Neural progenitor cell (in vitro differentiated cells): ENCODE measurements at regions not wholly inside any gene's neighbourhood (a gene's known extent, or its start where the extent isn't known, plus 50 kb on each side); places are given as distances from the start of the nearest gene placed in this dataset.

Source experiments
- DNase-seq: peaks from one replicate; pipeline ENCODE4 v3.0.0-alpha.2; 2016; ENCODE audit warnings: low spot score
- H2AFZ ChIP-seq: fragments of 200-600 bp; sonication (generic); replicated peaks from 2 replicates; pipeline ENCODE4 v1.6.1; 2016; ENCODE audit warnings: antibody characterized with exemption
- H3F3A ChIP-seq: fragments of 200-600 bp; sonication (generic); 2 replicates; pipeline ENCODE4 v1.6.1; 2016; ENCODE audit warnings: antibody characterized with exemption, low read depth
- H3K27ac ChIP-seq: fragments of 200-600 bp; sonication (generic); 2 replicates; pipeline ENCODE4 v1.5.1; 2016; ENCODE audit warnings: mild to moderate bottlenecking
- H3K27me3 ChIP-seq: fragments of 200-600 bp; sonication (generic); 2 replicates; pipeline ENCODE4 v1.6.1; 2016; ENCODE audit warnings: mild to moderate bottlenecking, moderate library complexity
- H3K36me3 ChIP-seq: fragments of 200-600 bp; sonication (generic); 2 replicates; pipeline ENCODE4 v1.5.1; 2016
- H3K4me1 ChIP-seq: fragments of 200-600 bp; sonication (generic); 2 replicates; pipeline ENCODE4 v1.6.1; 2016; ENCODE audit warnings: mixed run types
- H3K4me2 ChIP-seq: fragments of 200-600 bp; sonication (generic); 2 replicates; pipeline ENCODE4 v1.6.1; 2016
- H3K4me3 ChIP-seq: fragments of 200-600 bp; sonication (generic); 2 replicates; pipeline ENCODE4 v1.5.1; 2016
- H3K79me2 ChIP-seq: fragments of 200-600 bp; sonication (generic); 2 replicates; pipeline ENCODE4 v1.6.1; 2016; ENCODE audit warnings: low read depth
- H3K9ac ChIP-seq: fragments of 200-600 bp; sonication (generic); 2 replicates; pipeline ENCODE4 v1.6.1; 2016
- H3K9me3 ChIP-seq: fragments of 200-600 bp; sonication (generic); 2 replicates; pipeline ENCODE4 v1.5.1; 2016; ENCODE audit warnings: low read depth
- H4K20me1 ChIP-seq: fragments of 200-600 bp; sonication (generic); 2 replicates; pipeline ENCODE4 v1.6.1; 2016; ENCODE audit warnings: low read depth
- H3K27ac Mint-ChIP-seq: 3 replicates; pipeline ENCODE4 v1.8.0; 2021; ENCODE audit warnings: mixed read lengths
- H3K27me3 Mint-ChIP-seq: 2 replicates; pipeline ENCODE4 v1.8.0; 2022; ENCODE audit warnings: low read depth, mild to moderate bottlenecking, inconsistent platforms, moderate library complexity, mixed read lengths; ENCODE audit not compliant: insufficient read depth
- H3K36me3 Mint-ChIP-seq: 3 replicates; pipeline ENCODE4 v1.8.0; 2021; ENCODE audit warnings: mixed read lengths
- H3K4me1 Mint-ChIP-seq: 3 replicates; pipeline ENCODE4 v1.8.0; 2021; ENCODE audit warnings: mixed read lengths
- H3K4me3 Mint-ChIP-seq: 3 replicates; pipeline ENCODE4 v1.8.0; 2021; ENCODE audit warnings: mild to moderate bottlenecking, moderate library complexity, mixed read lengths
- H3K9me3 Mint-ChIP-seq: 3 replicates; pipeline ENCODE4 v1.8.0; 2020; ENCODE audit warnings: mixed read lengths
- EZH2 ChIP-seq: fragments of 200-600 bp; sonication (generic); IDR thresholded peaks from 2 replicates; pipeline ENCODE4 v1.6.1; 2017; ENCODE audit warnings: antibody characterized with exemption, mild to moderate bottlenecking, moderate library complexity
- EZH2phosphoT487 ChIP-seq: fragments of 200-600 bp; sonication (generic); IDR thresholded peaks from 2 replicates; pipeline ENCODE4 v1.6.1; 2017; ENCODE audit warnings: antibody characterized with exemption
- TF ChIP-seq, protein P1 (sequence below): fragments of 200-600 bp; sonication (generic); IDR thresholded peaks from 2 replicates; pipeline ENCODE4 v1.5.1; 2017; ENCODE audit warnings: antibody characterized with exemption, mild to moderate bottlenecking

DNA sequence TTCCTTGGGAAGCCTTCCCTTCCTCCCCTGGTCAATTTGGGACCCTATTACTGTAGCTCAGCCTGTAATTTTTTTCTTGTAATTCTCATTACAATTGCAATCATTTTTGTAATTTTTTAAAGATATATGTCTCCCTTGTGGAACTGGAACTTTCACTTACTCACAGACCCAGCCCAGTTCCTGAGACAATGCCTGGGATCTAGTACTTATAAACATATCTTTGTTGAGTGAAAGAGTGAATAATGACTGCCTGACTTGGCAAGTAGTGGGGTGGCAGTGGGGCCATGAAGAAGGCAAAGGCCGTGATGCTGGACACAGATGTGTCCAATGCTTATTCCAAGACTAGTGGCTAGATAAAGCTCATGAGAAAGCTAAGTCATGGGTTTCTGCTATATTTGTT, 294.5 kb upstream of the LRRN1 start:
- no peaks in the 10 kb centered on the region for H3K36me3 Mint-ChIP-seq
- H3K27me3 ChIP-seq, result no peaks in the 10 kb centered on the region
- H3K4me3 Mint-ChIP-seq, result no peak overlapping the region
- no peaks in the 10 kb centered on the region for H3K79me2 ChIP-seq
- H3K4me3 ChIP-seq, result no peak overlapping the region
- H3K4me1 Mint-ChIP-seq, result peaks cover 1% of the 10 kb centered on the region
- H3K9me3 Mint-ChIP-seq, result no peaks in the 10 kb centered on the region
- no peaks in the 10 kb centered on the region for H4K20me1 ChIP-seq
- H3K27ac Mint-ChIP-seq, result no peak overlapping the region
- DNase-seq, result no peak
- H3K4me1 ChIP-seq, result no peaks in the 10 kb centered on the region
- H3K9me3 ChIP-seq, result no peaks in the 10 kb centered on the region
- no peak overlapping the region for H2AFZ ChIP-seq
- H3K27me3 Mint-ChIP-seq, result peaks cover 6% of the 10 kb centered on the region
- TF ChIP-seq EZH2phosphoT487, result no peak
- TF ChIP-seq, protein P1, sequence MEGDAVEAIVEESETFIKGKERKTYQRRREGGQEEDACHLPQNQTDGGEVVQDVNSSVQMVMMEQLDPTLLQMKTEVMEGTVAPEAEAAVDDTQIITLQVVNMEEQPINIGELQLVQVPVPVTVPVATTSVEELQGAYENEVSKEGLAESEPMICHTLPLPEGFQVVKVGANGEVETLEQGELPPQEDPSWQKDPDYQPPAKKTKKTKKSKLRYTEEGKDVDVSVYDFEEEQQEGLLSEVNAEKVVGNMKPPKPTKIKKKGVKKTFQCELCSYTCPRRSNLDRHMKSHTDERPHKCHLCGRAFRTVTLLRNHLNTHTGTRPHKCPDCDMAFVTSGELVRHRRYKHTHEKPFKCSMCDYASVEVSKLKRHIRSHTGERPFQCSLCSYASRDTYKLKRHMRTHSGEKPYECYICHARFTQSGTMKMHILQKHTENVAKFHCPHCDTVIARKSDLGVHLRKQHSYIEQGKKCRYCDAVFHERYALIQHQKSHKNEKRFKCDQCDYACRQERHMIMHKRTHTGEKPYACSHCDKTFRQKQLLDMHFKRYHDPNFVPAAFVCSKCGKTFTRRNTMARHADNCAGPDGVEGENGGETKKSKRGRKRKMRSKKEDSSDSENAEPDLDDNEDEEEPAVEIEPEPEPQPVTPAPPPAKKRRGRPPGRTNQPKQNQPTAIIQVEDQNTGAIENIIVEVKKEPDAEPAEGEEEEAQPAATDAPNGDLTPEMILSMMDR, result no peak
- no peak for TF ChIP-seq EZH2
- no peaks in the 10 kb centered on the region for H3K36me3 ChIP-seq
- H3K4me2 ChIP-seq, result no peak overlapping the region
- H3K9ac ChIP-seq, result no peak overlapping the region
- no peak overlapping the region for H3K27ac ChIP-seq
- H3F3A ChIP-seq, result no peaks in the 10 kb centered on the region

DNA sequence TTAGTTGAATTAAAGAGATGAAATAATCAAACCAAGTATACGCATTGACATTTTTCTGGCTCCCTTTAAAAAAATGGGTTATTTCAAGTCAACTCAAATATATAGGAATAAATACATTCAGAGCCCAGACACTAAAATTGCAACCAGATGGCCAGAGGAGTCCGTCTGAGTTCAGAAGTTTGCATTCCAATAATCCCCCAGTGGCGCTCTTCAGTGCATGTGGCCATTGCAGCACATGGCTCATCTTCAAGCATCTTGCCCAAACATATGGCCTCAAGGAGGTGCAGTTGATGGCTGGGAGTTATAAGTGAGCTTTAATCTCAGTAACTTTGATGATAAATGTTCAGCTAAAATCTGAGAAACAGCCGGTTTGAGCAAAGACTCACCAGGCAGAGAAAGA, 295.8 kb upstream of the LRRN1 start:
- no peak for DNase-seq
- H3K36me3 Mint-ChIP-seq, result no peaks in the 10 kb centered on the region
- no peaks in the 10 kb centered on the region for H3K27me3 ChIP-seq
- no peaks in the 10 kb centered on the region for H3K4me1 Mint-ChIP-seq
- H3F3A ChIP-seq, result no peaks in the 10 kb centered on the region
- H4K20me1 ChIP-seq, result no peaks in the 10 kb centered on the region
- no peak overlapping the region for H3K4me2 ChIP-seq
- H3K27me3 Mint-ChIP-seq, result peaks cover 6% of the 10 kb centered on the region
- H3K27ac ChIP-seq, result no peak overlapping the region
- H3K4me3 ChIP-seq, result no peak overlapping the region
- no peak overlapping the region for H2AFZ ChIP-seq
- H3K9me3 Mint-ChIP-seq, result no peaks in the 10 kb centered on the region
- no peak overlapping the region for H3K4me3 Mint-ChIP-seq
- TF ChIP-seq EZH2phosphoT487 (no peak), EZH2 (no peak)
- TF ChIP-seq, protein P1, result no peak
- no peaks in the 10 kb centered on the region for H3K9me3 ChIP-seq
- no peaks in the 10 kb centered on the region for H3K79me2 ChIP-seq
- no peak overlapping the region for H3K27ac Mint-ChIP-seq
- H3K9ac ChIP-seq, result no peak overlapping the region
- H3K4me1 ChIP-seq, result no peaks in the 10 kb centered on the region
- no peaks in the 10 kb centered on the region for H3K36me3 ChIP-seq

DNA sequence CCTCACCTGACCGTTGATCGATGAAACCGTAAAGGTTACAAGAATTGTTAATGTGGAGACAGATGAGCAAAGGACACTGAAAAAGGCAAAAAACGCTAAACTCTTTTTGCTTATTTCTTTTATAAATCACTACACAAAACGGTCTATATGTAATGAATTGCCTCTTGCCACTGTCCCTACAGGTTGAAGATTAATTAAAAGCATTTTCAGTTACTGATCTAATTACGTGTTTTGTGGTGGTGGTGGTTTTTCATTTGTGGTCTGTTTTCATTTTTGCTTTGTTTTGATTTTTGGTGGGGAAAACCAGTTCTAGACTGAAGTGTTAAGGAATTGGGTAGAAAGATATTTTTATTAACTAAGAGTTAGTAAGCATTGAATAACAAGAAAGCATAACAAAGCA, 299.2 kb upstream of the LRRN1 start:
- Mint-ChIP-seq H3K9me3 (no peaks in the 10 kb centered on the region), H3K36me3 (no peaks in the 10 kb centered on the region), H3K27ac (no peak overlapping the region), H3K4me3 (no peak overlapping the region), H3K4me1 (no peaks in the 10 kb centered on the region), H3K27me3 (peaks cover 2% of the 10 kb centered on the region)
- H3K4me3 ChIP-seq, result no peak overlapping the region
- H4K20me1 ChIP-seq, result no peaks in the 10 kb centered on the region
- no peaks in the 10 kb centered on the region for H3K36me3 ChIP-seq
- H3K4me1 ChIP-seq, result no peaks in the 10 kb centered on the region
- DNase-seq, result no peak
- H2AFZ ChIP-seq, result no peak overlapping the region
- no peaks in the 10 kb centered on the region for H3K9me3 ChIP-seq
- H3K27ac ChIP-seq, result no peak overlapping the region
- TF ChIP-seq EZH2, result no peak
- TF ChIP-seq, protein P1, result no peak
- TF ChIP-seq EZH2phosphoT487, result no peak
- no peaks in the 10 kb centered on the region for H3K79me2 ChIP-seq
- H3K9ac ChIP-seq, result no peak overlapping the region
- no peak overlapping the region for H3K4me2 ChIP-seq
- H3F3A ChIP-seq, result no peaks in the 10 kb centered on the region
- H3K27me3 ChIP-seq, result no peaks in the 10 kb centered on the region
